Glutamatergic neuron (in vitro differentiated cells): ENCODE measurements at regions not wholly inside any gene's neighbourhood (a gene's known extent, or its start where the extent isn't known, plus 50 kb on each side); places are given as distances from the start of the nearest gene placed in this dataset.

ENCODE experiments used
- DNase-seq: peaks from one replicate; pipeline ENCODE4 v3.0.0; 2022
- H3K27ac Mint-ChIP-seq: one replicate; pipeline ENCODE4 v1.8.0; 2020; ENCODE audit warnings: mild to moderate bottlenecking, mixed read lengths, inconsistent platforms; ENCODE audit not compliant: unreplicated experiment
- H3K27me3 Mint-ChIP-seq: one replicate; pipeline ENCODE4 v1.8.0; 2020; ENCODE audit warnings: mild to moderate bottlenecking, moderate library complexity, mixed read lengths, inconsistent platforms; ENCODE audit not compliant: unreplicated experiment
- H3K36me3 Mint-ChIP-seq: one replicate; pipeline ENCODE4 v1.8.0; 2020; ENCODE audit warnings: mild to moderate bottlenecking, mixed read lengths, inconsistent platforms; ENCODE audit not compliant: unreplicated experiment
- H3K4me1 Mint-ChIP-seq: one replicate; pipeline ENCODE4 v1.8.0; 2020; ENCODE audit warnings: mild to moderate bottlenecking, low read depth, mixed read lengths, inconsistent platforms; ENCODE audit not compliant: unreplicated experiment
- H3K4me3 Mint-ChIP-seq: one replicate; pipeline ENCODE4 v1.8.0; 2020; ENCODE audit warnings: mild to moderate bottlenecking, mixed read lengths, inconsistent platforms; ENCODE audit not compliant: unreplicated experiment
- H3K9me3 Mint-ChIP-seq: one replicate; pipeline ENCODE4 v1.8.0; 2020; ENCODE audit warnings: mild to moderate bottlenecking, moderate library complexity, mixed read lengths, inconsistent platforms; ENCODE audit not compliant: unreplicated experiment
- CTCF ChIP-seq: fragments of 200-600 bp; sonication (generic); IDR thresholded peaks from one replicate; pipeline ENCODE4 v1.5.0; 2021; ENCODE audit not compliant: partially characterized antibody, unreplicated experiment

- no peaks in the 10 kb centered on the region for H3K27me3 Mint-ChIP-seq
Observed at GRCh38 chr5:152844713-152845112, 439.6 kb upstream of the NMUR2 start.

GRCh38 chr5:152853361-152853760 is 448.3 kb upstream of the NMUR2 start:
- no peak for DNase-seq
- Mint-ChIP-seq H3K27ac (no peak overlapping the region), H3K4me1 (no peaks in the 10 kb centered on the region)

More at GRCh38 chr5:152844713-152845112, 439.6 kb upstream of the NMUR2 start:
- no peaks in the 10 kb centered on the region for H3K36me3 Mint-ChIP-seq
- no peaks in the 10 kb centered on the region for H3K4me1 Mint-ChIP-seq
- H3K9me3 Mint-ChIP-seq: no peaks in the 10 kb centered on the region
- no peak overlapping the region for H3K4me3 Mint-ChIP-seq
- no peak overlapping the region for H3K27ac Mint-ChIP-seq
- DNase-seq: no peak
- TF ChIP-seq CTCF: no peak

GRCh38 chr5:152855441-152855840 is 450.4 kb upstream of the NMUR2 start:
- Mint-ChIP-seq H3K4me1 (no peaks in the 10 kb centered on the region), H3K4me3 (no peak overlapping the region), H3K9me3 (no peaks in the 10 kb centered on the region), H3K27me3 (no peaks in the 10 kb centered on the region), H3K27ac (no peak overlapping the region), H3K36me3 (no peaks in the 10 kb centered on the region)
- DNase-seq: no peak
- no peak for TF ChIP-seq CTCF

More at GRCh38 chr5:152853361-152853760, 448.3 kb upstream of the NMUR2 start:
- Mint-ChIP-seq H3K36me3 (no peaks in the 10 kb centered on the region), H3K9me3 (no peaks in the 10 kb centered on the region), H3K4me3 (no peak overlapping the region), H3K27me3 (no peaks in the 10 kb centered on the region)
- TF ChIP-seq CTCF: no peak

GRCh38 chr5:152861231-152861630 is 456.2 kb upstream of the NMUR2 start:
- no peak for TF ChIP-seq CTCF
- no peaks in the 10 kb centered on the region for H3K9me3 Mint-ChIP-seq
- no peaks in the 10 kb centered on the region for H3K4me1 Mint-ChIP-seq
- no peaks in the 10 kb centered on the region for H3K36me3 Mint-ChIP-seq
- DNase-seq: no peak
- H3K4me3 Mint-ChIP-seq: no peak overlapping the region
- H3K27ac Mint-ChIP-seq: no peak overlapping the region
- H3K27me3 Mint-ChIP-seq: no peaks in the 10 kb centered on the region

- TF ChIP-seq CTCF: no peak
- no peak for DNase-seq
- Mint-ChIP-seq H3K4me1 (no peaks in the 10 kb centered on the region), H3K4me3 (no peak overlapping the region), H3K36me3 (no peaks in the 10 kb centered on the region), H3K27me3 (peaks cover 2% of the 10 kb centered on the region), H3K9me3 (no peaks in the 10 kb centered on the region), H3K27ac (no peak overlapping the region)
Observed at GRCh38 chr5:152864447-152864846, 459.4 kb upstream of the NMUR2 start.
